HEK293 (cell line): ENCODE measurements at regions not wholly inside any gene's neighbourhood (a gene's known extent, or its start where the extent isn't known, plus 50 kb on each side); places are given as distances from the start of the nearest gene placed in this dataset.

Source experiments
- CTCF ChIA-PET: fragments of 350-600 bp; formaldehyde crosslinking; extraction: SDS; loops from one replicate; lab custom pipeline; 2021; ENCODE audit warnings: antibody characterized with exemption; lab: Yijun Ruan, JAX
- POLR2A ChIA-PET: fragments of 300-600 bp; formaldehyde crosslinking; extraction: SDS; loops from one replicate; lab custom pipeline; 2020; ENCODE audit warnings: antibody characterized with exemption, inconsistent platforms; lab: Yijun Ruan, JAX
- H3K27ac ChIP-seq: fragments of 200-500 bp; sonication (Bioruptor generic); 2 replicates; pipeline ENCODE4 v1.5.1; 2014; ENCODE audit warnings: low read depth, low read length, control low read depth, inconsistent platforms; ENCODE audit errors: extremely low read depth
- H3K36me3 ChIP-seq, 2 experiments: fragments of 200-500 bp in 1 of 2; sonication (Bioruptor generic) in 1 of 2; 1 replicate in 1 of 2; 2 replicates in 1 of 2; pipeline ENCODE4 v1.5.1; 2014 to 2017; ENCODE audit warnings: inconsistent platforms in 2 of 2, low read length in 2 of 2; ENCODE audit not compliant: control insufficient read depth in 2 of 2, insufficient read depth in 1 of 2
- H3K4me1 ChIP-seq: fragments of 200-500 bp; sonication (Bioruptor generic); 2 replicates; pipeline ENCODE4 v1.5.1; 2014; ENCODE audit warnings: mild to moderate bottlenecking, low read length, inconsistent platforms; ENCODE audit not compliant: control insufficient read depth, insufficient read depth
- H3K4me3 ChIP-seq: 2 replicates; pipeline ENCODE4 v1.5.1; 2011; ENCODE audit warnings: low read depth, mild to moderate bottlenecking, control low read depth, low read length, moderate library complexity
- H3K9me3 ChIP-seq: fragments of 200-500 bp; sonication (Bioruptor generic); 2 replicates; pipeline ENCODE4 v1.5.1; 2014; ENCODE audit warnings: low read depth, low read length, inconsistent platforms; ENCODE audit not compliant: control insufficient read depth, insufficient read depth
- BCL11A ChIP-seq: fragments of 450-650 bp; formaldehyde crosslinking; IDR thresholded peaks from 2 replicates; pipeline ENCODE4 v1.5.1; 2016; ENCODE audit warnings: low read depth, missing biosample characterization, missing genetic modification characterization
- GLIS2 ChIP-seq: fragments of 450-650 bp; formaldehyde crosslinking; IDR thresholded peaks from 2 replicates; pipeline ENCODE4 v1.5.1; 2016; ENCODE audit warnings: missing biosample characterization, missing genetic modification characterization
- TRIM28 ChIP-seq: IDR thresholded peaks from 2 replicates; pipeline ENCODE4 v1.6.1; 2011; ENCODE audit warnings: low read length, control low read depth, borderline replicate concordance
- ZNF121 ChIP-seq: fragments of 450-650 bp; formaldehyde crosslinking; IDR thresholded peaks from 2 replicates; pipeline ENCODE4 v1.5.1; 2016; ENCODE audit warnings: missing biosample characterization, missing genetic modification characterization
- ZNF24 ChIP-seq: fragments of 450-650 bp; formaldehyde crosslinking; IDR thresholded peaks from 2 replicates; pipeline ENCODE4 v1.5.1; 2016; ENCODE audit warnings: missing biosample characterization, missing genetic modification characterization
- ZNF354C ChIP-seq: fragments of 450-650 bp; formaldehyde crosslinking; IDR thresholded peaks from 2 replicates; pipeline ENCODE4 v1.5.1; 2016; ENCODE audit warnings: missing biosample characterization, missing genetic modification characterization, low read depth, borderline replicate concordance
- ZNF501 ChIP-seq: fragments of 450-650 bp; formaldehyde crosslinking; IDR thresholded peaks from 2 replicates; pipeline ENCODE4 v1.5.1; 2016; ENCODE audit warnings: missing biosample characterization, missing genetic modification characterization
- ZNF544 ChIP-seq: fragments of 450-650 bp; formaldehyde crosslinking; IDR thresholded peaks from 2 replicates; pipeline ENCODE4 v1.5.0; 2017; ENCODE audit warnings: missing biosample characterization, missing genetic modification characterization
- ZNF624 ChIP-seq: fragments of 450-650 bp; formaldehyde crosslinking; IDR thresholded peaks from 2 replicates; pipeline ENCODE4 v1.5.1; 2017; ENCODE audit warnings: missing biosample characterization, missing genetic modification characterization
- TF ChIP-seq, protein P1 (sequence below): fragments of 450-650 bp; formaldehyde crosslinking; IDR thresholded peaks from 2 replicates; pipeline ENCODE4 v1.5.1; 2016; ENCODE audit warnings: missing biosample characterization, missing genetic modification characterization, borderline replicate concordance
- TF ChIP-seq, protein P2 (sequence below): fragments of 450-650 bp; formaldehyde crosslinking; IDR thresholded peaks from 2 replicates; pipeline ENCODE4 v1.5.1; 2016; ENCODE audit warnings: missing biosample characterization, missing genetic modification characterization
- TF ChIP-seq, protein P3 (sequence below): fragments of 450-650 bp; IDR thresholded peaks from 2 replicates; pipeline ENCODE4 v1.5.1; 2018; ENCODE audit warnings: missing biosample characterization, mild to moderate bottlenecking, missing genetic modification characterization
- TF ChIP-seq, protein P4 (sequence below): fragments of 450-650 bp; formaldehyde crosslinking; IDR thresholded peaks from 2 replicates; pipeline ENCODE4 v1.5.1; 2016; ENCODE audit warnings: missing biosample characterization, missing genetic modification characterization
- TF ChIP-seq, protein P5 (sequence below): fragments of 450-650 bp; formaldehyde crosslinking; IDR thresholded peaks from 2 replicates; pipeline ENCODE4 v1.5.1; 2017; ENCODE audit warnings: missing biosample characterization, missing genetic modification characterization

DNA sequence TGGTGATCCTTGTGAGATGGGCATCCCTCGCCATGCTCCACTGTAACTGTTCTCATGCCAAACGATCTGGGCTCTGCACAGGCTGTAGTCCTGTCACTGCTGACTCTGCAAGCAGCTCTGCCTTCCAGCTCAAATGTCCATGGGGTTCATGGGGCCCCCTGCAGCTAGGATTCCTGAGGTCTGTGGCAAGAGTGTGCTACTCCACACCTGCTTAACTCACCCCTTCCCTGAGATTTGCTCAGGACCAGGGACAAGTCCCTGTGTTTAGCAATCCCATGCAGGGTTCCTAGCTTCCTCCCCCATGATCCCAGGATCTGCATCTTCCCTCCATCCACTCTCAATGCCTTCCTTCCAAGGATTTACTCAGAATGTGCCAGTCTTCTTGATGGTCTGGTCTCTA, 241.0 kb downstream of the ASCL1 start:
- CTCF ChIA-PET = interaction anchor here (0.8 kb wide), 1 partner anchor 15 kb away, joined by 4 read pairs; no protein-coding TSS in a partner anchor
- no peak overlapping the region for H3K4me3 ChIP-seq
- TF ChIP-seq ZNF501 (no peak), ZNF544 (no peak), ZNF354C (tag by site-specific recombination) (no peak), ZNF624 (tag by site-specific recombination) (no peak), GLIS2 (tag by site-specific recombination) (no peak), ZNF121 (tag by site-specific recombination) (no peak), BCL11A (tag by site-specific recombination) (no peak), TRIM28 (no peak), ZNF24 (no peak)
- TF ChIP-seq, protein P1, sequence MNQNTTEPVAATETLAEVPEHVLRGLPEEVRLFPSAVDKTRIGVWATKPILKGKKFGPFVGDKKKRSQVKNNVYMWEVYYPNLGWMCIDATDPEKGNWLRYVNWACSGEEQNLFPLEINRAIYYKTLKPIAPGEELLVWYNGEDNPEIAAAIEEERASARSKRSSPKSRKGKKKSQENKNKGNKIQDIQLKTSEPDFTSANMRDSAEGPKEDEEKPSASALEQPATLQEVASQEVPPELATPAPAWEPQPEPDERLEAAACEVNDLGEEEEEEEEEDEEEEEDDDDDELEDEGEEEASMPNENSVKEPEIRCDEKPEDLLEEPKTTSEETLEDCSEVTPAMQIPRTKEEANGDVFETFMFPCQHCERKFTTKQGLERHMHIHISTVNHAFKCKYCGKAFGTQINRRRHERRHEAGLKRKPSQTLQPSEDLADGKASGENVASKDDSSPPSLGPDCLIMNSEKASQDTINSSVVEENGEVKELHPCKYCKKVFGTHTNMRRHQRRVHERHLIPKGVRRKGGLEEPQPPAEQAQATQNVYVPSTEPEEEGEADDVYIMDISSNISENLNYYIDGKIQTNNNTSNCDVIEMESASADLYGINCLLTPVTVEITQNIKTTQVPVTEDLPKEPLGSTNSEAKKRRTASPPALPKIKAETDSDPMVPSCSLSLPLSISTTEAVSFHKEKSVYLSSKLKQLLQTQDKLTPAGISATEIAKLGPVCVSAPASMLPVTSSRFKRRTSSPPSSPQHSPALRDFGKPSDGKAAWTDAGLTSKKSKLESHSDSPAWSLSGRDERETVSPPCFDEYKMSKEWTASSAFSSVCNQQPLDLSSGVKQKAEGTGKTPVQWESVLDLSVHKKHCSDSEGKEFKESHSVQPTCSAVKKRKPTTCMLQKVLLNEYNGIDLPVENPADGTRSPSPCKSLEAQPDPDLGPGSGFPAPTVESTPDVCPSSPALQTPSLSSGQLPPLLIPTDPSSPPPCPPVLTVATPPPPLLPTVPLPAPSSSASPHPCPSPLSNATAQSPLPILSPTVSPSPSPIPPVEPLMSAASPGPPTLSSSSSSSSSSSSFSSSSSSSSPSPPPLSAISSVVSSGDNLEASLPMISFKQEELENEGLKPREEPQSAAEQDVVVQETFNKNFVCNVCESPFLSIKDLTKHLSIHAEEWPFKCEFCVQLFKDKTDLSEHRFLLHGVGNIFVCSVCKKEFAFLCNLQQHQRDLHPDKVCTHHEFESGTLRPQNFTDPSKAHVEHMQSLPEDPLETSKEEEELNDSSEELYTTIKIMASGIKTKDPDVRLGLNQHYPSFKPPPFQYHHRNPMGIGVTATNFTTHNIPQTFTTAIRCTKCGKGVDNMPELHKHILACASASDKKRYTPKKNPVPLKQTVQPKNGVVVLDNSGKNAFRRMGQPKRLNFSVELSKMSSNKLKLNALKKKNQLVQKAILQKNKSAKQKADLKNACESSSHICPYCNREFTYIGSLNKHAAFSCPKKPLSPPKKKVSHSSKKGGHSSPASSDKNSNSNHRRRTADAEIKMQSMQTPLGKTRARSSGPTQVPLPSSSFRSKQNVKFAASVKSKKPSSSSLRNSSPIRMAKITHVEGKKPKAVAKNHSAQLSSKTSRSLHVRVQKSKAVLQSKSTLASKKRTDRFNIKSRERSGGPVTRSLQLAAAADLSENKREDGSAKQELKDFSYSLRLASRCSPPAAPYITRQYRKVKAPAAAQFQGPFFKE = no peak
- TF ChIP-seq, protein P2, sequence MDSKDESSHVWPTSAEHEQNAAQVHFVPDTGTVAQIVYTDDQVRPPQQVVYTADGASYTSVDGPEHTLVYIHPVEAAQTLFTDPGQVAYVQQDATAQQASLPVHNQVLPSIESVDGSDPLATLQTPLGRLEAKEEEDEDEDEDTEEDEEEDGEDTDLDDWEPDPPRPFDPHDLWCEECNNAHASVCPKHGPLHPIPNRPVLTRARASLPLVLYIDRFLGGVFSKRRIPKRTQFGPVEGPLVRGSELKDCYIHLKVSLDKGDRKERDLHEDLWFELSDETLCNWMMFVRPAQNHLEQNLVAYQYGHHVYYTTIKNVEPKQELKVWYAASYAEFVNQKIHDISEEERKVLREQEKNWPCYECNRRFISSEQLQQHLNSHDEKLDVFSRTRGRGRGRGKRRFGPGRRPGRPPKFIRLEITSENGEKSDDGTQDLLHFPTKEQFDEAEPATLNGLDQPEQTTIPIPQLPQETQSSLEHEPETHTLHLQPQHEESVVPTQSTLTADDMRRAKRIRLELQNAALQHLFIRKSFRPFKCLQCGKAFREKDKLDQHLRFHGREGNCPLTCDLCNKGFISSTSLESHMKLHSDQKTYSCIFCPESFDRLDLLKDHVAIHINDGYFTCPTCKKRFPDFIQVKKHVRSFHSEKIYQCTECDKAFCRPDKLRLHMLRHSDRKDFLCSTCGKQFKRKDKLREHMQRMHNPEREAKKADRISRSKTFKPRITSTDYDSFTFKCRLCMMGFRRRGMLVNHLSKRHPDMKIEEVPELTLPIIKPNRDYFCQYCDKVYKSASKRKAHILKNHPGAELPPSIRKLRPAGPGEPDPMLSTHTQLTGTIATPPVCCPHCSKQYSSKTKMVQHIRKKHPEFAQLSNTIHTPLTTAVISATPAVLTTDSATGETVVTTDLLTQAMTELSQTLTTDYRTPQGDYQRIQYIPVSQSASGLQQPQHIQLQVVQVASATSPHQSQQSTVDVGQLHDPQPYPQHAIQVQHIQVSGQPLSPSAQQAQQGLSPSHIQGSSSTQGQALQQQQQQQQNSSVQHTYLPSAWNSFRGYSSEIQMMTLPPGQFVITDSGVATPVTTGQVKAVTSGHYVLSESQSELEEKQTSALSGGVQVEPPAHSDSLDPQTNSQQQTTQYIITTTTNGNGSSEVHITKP (tag by site-specific recombination) = no peak
- TF ChIP-seq, protein P3, sequence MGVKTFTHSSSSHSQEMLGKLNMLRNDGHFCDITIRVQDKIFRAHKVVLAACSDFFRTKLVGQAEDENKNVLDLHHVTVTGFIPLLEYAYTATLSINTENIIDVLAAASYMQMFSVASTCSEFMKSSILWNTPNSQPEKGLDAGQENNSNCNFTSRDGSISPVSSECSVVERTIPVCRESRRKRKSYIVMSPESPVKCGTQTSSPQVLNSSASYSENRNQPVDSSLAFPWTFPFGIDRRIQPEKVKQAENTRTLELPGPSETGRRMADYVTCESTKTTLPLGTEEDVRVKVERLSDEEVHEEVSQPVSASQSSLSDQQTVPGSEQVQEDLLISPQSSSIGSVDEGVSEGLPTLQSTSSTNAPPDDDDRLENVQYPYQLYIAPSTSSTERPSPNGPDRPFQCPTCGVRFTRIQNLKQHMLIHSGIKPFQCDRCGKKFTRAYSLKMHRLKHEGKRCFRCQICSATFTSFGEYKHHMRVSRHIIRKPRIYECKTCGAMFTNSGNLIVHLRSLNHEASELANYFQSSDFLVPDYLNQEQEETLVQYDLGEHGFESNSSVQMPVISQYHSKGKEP (tag by site-specific recombination) = no peak
- TF ChIP-seq, protein P4, sequence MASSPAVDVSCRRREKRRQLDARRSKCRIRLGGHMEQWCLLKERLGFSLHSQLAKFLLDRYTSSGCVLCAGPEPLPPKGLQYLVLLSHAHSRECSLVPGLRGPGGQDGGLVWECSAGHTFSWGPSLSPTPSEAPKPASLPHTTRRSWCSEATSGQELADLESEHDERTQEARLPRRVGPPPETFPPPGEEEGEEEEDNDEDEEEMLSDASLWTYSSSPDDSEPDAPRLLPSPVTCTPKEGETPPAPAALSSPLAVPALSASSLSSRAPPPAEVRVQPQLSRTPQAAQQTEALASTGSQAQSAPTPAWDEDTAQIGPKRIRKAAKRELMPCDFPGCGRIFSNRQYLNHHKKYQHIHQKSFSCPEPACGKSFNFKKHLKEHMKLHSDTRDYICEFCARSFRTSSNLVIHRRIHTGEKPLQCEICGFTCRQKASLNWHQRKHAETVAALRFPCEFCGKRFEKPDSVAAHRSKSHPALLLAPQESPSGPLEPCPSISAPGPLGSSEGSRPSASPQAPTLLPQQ (tag by site-specific recombination) = no peak
- TF ChIP-seq, protein P5, sequence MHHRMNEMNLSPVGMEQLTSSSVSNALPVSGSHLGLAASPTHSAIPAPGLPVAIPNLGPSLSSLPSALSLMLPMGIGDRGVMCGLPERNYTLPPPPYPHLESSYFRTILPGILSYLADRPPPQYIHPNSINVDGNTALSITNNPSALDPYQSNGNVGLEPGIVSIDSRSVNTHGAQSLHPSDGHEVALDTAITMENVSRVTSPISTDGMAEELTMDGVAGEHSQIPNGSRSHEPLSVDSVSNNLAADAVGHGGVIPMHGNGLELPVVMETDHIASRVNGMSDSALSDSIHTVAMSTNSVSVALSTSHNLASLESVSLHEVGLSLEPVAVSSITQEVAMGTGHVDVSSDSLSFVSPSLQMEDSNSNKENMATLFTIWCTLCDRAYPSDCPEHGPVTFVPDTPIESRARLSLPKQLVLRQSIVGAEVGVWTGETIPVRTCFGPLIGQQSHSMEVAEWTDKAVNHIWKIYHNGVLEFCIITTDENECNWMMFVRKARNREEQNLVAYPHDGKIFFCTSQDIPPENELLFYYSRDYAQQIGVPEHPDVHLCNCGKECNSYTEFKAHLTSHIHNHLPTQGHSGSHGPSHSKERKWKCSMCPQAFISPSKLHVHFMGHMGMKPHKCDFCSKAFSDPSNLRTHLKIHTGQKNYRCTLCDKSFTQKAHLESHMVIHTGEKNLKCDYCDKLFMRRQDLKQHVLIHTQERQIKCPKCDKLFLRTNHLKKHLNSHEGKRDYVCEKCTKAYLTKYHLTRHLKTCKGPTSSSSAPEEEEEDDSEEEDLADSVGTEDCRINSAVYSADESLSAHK = no peak
- TF ChIP-seq, all 188 proteins: peak for 0
- no peaks in the 10 kb centered on the region for H3K4me1 ChIP-seq
- no peak overlapping the region for H3K27ac ChIP-seq
- POLR2A ChIA-PET = no interaction called here
- H3K36me3 ChIP-seq = no peaks in the 10 kb centered on the region
- no peaks in the 10 kb centered on the region for H3K9me3 ChIP-seq
